ENCODE measurements at regions not wholly inside any gene's neighbourhood (a gene's known extent, or its start where the extent isn't known, plus 50 kb on each side); places are given as distances from the start of the nearest gene placed in this dataset.
A peak's percentile ranks its signal among the peaks of the same experiment; 100 is the strongest.
"Not testable (repeated sequence)": the region's sequence is repeated elsewhere in the genome, so short reads cannot be mapped to it uniquely, and the experiment has no call there.

GRCh38 chr18:46229641-46230040 is 125.5 kb downstream of the HAUS1 start:
- DNase-seq: not testable (repeated sequence)

DNA sequence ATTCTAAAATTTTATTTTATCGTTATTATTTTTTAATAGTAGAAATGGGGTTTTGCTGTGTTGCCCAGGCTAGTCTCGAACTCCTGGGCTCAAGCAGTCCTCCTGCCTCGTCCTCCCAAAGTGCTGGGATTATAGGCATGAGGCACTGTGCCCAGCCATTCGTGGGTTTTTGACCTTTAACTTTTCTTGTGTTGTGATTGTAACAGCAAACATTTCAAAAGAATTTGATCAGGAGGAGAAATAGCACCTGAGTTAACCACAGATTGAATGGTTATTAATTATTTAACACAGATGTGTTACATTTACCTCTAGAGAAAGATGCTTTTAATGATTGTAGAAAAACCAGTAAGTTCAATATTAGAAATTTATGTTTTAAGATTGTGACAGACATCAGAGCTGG is 132.0 kb downstream of the HAUS1 start:
- DNase-seq: no peak

DNA sequence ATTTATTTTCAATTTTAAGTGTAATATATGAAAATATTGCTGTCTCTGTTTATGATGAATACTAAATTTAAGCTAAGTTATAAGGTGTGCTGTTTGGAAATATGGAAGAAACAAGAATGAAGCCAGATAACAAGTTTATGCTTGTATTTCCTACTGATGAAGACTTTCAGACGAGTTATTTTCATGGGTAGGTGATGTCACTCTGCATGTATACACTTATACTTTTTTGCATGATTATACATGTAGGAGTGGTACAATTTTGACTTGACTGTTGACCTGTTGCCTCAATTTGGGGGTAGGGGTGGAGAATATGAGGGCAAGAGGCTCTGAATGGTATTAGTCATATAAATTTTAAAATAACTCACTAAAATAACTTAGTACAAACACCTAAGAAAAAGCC is 133.7 kb downstream of the HAUS1 start:
- no peak for DNase-seq

- DNase-seq: no peak
Measured at GRCh38 chr18:46239549-46239948, 135.4 kb downstream of the HAUS1 start.

DNA sequence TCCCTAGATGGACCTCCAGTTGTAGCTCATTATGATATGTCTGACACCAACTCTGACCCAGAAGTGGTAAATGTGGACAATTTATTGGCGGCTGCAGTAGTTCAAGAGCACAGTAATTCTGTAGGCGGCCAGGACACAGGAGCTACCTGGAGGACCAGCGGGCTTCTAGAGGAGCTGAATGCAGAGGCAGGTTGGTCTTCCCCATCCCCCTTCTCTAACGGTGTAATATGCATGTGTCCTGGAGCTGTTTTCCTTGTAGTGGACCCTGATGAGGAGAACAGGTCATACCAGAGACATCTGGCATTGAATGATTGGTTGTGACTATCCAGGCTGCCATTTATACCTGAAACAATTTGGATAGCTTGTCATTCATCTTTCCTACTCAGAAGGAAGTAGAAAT is 135.8 kb downstream of the HAUS1 start:
- DNase-seq: no peak

- not testable (repeated sequence) for DNase-seq
Measured at GRCh38 chr18:46241393-46241792, 137.2 kb downstream of the HAUS1 start.

- no peak for DNase-seq
Measured at GRCh38 chr18:46242183-46242582, 138.0 kb downstream of the HAUS1 start.

DNA sequence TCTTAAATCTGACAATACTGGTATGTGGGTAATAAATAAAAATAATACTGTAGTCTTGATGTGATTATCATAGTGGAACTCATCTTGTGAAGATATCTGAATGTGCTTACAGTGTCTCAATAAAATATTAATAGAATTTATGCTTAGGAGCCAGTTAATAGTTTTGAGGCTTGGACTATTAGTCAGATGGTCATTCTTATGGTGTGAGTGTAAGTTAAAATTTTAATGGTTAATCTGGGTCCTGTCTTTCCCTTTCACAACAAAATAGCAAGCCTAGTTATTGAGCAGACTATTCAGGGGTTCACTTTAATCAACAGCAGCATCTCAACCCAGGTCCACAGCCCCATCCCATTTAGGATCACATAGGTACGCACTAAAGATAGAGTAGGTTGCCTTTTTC is 138.9 kb downstream of the HAUS1 start:
- DNase-seq: no peak

DNA sequence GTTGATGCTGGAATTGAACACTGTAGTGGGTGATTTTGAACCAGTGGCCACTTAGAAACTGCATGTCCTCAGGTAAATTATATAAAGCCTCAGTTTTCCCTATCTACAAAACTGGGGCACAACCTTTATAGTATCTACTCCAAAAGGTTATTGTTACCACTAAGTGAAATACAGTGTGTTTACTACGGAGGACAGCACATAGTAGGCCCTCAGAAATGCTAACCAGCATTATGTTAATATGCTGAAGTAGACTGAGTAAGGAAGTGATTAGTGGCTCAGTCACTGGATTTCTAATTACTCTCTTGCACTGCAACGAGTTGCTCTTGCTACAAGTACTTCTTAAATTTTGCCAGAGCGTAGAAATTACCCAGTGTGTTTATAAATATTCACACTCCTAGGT is 139.5 kb downstream of the HAUS1 start:
- no peak for DNase-seq

DNA sequence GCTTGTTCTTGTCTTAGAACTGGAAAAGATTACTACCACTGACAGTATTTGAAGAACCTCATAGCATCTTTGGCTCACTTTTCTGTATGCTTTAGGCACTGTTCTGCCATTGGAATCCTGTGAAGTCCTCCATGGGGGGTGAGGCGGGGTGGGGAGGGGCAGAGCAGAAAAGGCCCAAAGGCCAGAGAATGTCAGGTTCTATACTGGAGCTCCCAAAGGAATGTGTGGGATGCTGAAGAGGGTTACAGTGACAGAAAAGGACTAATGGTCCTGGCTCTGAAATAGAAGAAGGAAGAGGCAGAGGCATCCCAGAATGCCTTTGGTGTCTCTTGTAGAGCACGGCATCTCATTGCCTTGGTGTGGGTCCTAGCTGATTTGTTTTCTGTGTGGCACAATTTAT is 141.9 kb downstream of the HAUS1 start:
- no peak for DNase-seq

DNA sequence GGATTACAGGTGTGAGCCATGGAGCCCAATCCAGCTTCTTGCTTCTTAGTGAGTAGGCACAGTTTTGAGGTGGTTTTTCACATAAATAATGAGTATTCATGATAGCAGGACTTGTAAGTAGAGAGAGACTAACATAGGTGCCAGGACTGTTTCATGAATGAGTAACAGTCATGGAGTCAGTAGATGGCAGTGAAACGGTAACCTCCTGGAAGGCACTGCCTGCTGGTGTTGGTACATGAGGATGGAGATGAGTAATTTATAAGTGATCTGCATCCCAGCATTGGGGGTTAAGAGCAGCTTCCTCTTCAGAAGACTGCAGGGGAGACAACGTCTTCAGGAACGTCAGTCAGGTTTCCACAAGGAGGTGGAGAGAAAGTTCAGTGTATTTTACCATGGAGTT is 143.8 kb downstream of the HAUS1 start:
- no peak for DNase-seq

DNA sequence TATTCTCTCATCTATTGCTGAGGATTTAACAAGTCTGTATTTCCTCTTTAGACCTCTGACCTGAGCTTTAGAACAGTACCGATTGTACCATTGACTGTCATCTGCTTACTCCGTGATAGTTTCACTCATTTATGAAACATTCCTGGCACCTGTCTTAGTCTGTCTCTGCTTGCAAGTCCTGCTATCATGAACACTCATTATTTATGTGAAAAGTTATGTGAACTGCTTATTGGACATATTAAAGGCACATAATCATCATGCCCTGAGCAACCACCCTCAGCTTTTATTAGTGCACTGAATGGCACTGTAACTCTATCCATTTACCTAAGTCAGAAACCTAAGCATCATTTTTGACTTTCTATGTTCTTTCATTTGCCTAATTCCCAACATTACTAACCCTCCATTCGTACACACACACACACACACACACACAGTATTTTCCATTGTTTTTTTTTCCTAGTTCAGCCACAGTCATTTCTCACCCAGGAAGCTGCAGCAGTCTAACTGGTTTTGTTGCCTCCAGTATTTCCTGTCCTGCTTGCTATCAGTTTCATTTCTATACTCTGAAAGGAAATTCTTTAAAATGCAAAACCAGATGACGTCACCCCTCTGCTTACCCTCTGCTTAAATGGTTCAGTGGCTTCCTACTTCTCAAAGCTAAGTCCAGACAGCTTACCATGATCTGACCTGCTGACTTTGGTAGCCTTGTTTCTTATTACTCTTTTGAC is 146.1 kb downstream of the HAUS1 start:
- DNase-seq: peak; percentile 62

DNA sequence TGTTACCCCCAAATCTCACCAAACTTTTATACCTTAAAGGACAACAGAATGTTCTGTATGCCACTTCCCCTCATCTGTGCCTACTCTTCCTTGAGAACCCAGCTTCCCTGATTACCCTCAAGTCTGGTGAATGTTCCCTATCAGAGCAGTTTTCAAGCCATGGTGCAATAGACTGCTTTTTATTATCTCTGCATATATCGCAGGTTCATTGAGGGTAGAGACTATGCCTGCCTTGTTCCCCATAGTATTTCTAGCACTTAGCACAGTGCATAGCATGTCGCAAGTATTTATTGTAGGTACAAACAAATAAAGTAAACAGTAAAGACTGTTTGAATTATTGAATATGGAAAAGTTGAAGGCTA is 146.6 kb downstream of the HAUS1 start:
- no peak for DNase-seq

GRCh38 chr18:46252759-46253158 is 148.6 kb downstream of the HAUS1 start:
- no peak for DNase-seq

DNA sequence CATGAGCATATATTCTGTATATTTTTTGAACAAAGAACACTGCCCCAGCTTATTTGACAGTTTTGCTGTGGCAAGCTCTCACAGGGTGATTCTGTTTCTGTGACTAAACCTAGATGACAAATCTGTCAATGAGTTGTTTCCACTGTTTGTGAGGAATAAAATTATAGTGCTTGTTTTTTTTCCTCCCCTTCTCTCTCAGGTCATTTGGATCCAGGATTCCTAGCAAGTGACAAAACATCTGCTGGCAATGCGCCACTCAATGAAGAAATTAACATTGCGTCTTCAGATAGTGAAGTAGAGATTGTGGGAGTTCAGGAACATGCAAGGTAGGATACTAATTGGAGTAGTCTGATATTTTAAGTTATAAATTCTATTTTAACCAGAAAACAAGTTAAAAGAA is 149.3 kb downstream of the HAUS1 start:
- DNase-seq: no peak

DNA sequence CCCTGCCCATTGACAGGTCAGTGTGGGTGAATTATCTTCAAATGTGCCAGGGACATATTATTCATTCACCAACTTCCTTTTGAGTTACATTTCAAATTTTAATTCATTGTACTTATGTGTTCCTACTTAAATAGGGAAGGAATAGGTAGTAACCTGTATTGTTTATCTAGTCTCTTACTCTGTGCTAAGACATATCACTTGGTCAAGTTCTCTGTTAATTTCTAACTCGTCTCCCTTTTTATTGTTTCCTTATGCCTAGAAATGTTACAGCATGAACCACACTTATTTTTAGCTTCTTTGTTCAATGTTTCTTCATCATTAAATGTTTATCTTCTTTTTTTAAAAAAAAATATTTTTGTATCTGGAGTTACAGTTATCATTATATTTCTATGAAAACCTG is 151.9 kb downstream of the HAUS1 start:
- DNase-seq: no peak

- DNase-seq: no peak
Measured at GRCh38 chr18:46257366-46257765, 153.2 kb downstream of the HAUS1 start.

DNA sequence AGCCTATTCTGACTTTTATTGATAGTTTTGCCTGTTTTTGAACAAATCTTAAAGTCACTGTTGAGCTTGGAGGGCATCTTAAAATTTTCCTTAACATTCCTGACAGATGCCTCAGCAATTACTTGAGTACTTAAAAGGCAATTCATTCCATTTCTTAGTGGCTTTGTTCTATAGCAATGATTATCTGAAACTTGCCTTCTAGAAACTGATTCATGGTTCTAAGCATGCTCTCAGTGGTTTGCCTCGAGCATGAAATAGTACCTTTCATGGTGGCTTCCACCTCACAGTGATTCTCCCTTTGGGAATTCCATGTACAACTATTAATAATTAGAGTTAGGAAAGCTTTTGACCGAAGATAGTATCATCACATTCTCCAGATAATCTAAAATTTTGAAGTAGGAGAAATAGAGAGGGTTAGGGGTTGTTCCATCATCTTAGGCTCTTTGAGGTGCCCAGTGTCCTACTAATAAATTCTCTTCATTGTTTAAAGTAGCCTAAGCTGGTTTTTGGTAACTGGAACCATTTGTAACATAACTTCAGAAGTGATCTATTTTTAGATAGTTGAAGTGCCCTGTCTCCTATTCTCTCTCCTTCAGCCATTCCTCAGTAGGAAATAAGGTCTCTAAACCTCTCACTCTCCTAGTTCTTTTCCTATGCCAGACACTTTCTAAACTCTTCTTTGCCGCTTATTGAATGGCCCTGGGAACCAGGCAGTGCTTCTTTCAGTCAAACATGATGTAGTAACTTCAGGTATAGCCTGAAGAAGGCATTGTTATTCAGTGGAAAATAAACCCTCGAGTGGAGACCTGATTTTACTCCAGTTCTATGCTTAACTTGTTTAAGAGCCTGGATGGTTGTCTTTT is 156.1 kb downstream of the HAUS1 start:
- no peak for DNase-seq

DNA sequence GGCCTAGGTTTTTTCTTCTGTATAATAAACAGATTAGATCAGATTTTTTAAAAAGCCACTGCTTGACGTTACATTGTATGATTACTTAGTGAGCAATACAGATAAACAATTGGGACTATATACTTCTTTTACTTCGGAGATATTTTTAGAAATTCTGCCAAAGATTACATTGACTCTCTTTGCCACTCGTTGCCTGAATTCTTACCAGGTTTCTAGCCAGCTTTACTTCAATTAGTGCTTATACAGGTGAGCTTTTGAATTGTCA is 156.6 kb downstream of the HAUS1 start:
- DNase-seq: no peak

DNA sequence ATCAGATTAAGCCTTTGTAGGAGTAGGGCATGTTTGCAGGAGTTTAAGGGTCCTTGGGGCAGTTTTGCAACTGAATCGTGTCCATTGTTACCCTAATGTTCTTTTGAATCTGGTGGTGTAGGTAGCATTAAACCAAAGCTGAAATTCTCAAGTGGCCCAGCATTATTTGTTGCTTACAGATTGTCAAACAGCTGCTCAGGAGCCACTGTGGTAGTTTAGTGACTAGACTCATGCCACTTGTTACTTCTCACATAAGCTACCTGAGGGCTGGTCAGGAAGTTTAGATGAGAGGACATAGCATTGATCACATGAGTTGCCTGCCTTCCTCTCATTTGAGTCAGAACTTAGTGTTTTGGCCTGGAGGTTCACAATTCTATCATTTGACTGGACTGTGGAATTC is 157.6 kb downstream of the HAUS1 start:
- no peak for DNase-seq

GRCh38 chr18:46262856-46263255 is 158.7 kb downstream of the HAUS1 start:
- no peak for DNase-seq

GRCh38 chr18:46264255-46264654 is 160.1 kb downstream of the HAUS1 start:
- no peak for DNase-seq

GRCh38 chr18:46265196-46266156 is 161.3 kb downstream of the HAUS1 start:
- DNase-seq: no peak

DNA sequence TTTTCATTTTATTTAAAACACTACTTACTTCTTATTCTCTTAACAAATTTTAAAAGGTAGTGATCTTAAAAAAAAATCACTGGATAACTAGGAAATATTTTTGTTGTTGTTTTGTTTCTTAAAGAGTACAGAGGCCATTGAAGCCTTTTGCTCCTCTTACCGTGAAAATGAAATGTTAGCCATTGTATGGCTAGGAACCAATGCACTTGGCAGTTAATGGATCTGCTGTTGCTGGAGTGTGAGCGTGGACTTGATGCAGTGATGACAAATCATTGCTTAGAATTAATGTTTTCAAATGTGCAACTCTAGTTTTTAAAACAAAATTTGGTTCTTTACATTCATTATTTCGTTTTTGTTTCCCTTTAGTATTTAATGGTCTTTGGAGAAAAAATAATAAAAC is 162.3 kb downstream of the HAUS1 start:
- DNase-seq: no peak

Measured in CD4-positive, alpha-beta T cell treated with Interleukin-15 for 1 hour (primary cell).